ENCODE measurements at regions not wholly inside any gene's neighbourhood (a gene's known extent, or its start where the extent isn't known, plus 50 kb on each side); places are given as distances from the start of the nearest gene placed in this dataset.

GRCh38 chr7:12107381-12107780 lies 103.7 kb upstream of the TMEM106B start:
- no peak for TF ChIP-seq EZH2 (IDR thresholded peaks at IDR 0.05; ENCODE audit: low read depth)
- TF ChIP-seq CTCF (conservative IDR thresholded peaks at IDR 0.05) = no peak

Data from PC-9 (cell line).